NB4 (cell line): ENCODE measurements at regions not wholly inside any gene's neighbourhood (a gene's known extent, or its start where the extent isn't known, plus 50 kb on each side); places are given as distances from the start of the nearest gene placed in this dataset.

Experiments used
- POLR2A ChIP-seq: IDR thresholded peaks from 2 replicates; pipeline ENCODE4 v1.6.1; 2011; ENCODE audit warnings: mild to moderate bottlenecking; ENCODE audit not compliant: insufficient read length; ENCODE audit errors: extremely low read depth
- TF ChIP-seq, protein P1 (sequence below): IDR thresholded peaks from one replicate; pipeline ENCODE4 v1.5.1; 2012; ENCODE audit warnings: low read depth, low read length
- TF ChIP-seq, protein P2 (sequence below): IDR thresholded peaks from 2 replicates; pipeline ENCODE4 v1.6.1; 2011; ENCODE audit warnings: low read depth, low read length

DNA sequence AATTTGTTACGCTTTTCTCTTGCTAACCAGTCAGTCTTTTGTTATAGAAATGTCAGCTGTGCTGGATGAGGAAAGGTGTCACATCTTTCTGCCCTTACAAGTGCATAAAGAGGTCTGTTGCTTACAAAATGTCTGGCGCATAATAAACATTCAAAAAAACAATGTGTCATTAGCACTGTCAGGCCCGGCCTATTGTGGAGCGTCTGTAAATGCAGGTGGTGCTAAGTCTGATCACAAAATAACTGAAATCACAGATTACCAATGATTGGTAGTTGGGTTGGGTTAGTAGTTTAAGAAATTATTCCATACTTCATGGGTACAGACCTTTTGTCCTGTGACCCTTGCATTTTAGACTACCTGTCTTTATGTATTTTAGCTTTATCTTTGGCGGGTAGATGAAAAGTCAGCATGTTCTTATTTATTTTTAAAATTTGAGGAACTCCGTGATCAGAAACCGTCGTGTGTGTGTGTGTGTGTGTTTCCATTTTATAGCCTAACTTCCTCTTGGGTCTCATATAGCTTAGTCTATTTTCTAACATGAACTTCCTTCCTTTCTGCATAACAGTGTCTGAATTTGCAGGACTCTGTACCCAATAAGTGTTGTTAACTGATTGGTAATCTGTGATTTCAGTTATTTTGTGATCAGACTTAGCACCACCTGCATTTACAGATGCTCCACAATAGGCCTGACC, 88.1 kb upstream of the IFNGR1 start:
- TF ChIP-seq, protein P1, sequence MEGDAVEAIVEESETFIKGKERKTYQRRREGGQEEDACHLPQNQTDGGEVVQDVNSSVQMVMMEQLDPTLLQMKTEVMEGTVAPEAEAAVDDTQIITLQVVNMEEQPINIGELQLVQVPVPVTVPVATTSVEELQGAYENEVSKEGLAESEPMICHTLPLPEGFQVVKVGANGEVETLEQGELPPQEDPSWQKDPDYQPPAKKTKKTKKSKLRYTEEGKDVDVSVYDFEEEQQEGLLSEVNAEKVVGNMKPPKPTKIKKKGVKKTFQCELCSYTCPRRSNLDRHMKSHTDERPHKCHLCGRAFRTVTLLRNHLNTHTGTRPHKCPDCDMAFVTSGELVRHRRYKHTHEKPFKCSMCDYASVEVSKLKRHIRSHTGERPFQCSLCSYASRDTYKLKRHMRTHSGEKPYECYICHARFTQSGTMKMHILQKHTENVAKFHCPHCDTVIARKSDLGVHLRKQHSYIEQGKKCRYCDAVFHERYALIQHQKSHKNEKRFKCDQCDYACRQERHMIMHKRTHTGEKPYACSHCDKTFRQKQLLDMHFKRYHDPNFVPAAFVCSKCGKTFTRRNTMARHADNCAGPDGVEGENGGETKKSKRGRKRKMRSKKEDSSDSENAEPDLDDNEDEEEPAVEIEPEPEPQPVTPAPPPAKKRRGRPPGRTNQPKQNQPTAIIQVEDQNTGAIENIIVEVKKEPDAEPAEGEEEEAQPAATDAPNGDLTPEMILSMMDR: no peak
- TF ChIP-seq POLR2A: no peak
- TF ChIP-seq, protein P2, sequence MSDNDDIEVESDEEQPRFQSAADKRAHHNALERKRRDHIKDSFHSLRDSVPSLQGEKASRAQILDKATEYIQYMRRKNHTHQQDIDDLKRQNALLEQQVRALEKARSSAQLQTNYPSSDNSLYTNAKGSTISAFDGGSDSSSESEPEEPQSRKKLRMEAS: no peak
